ENCODE measurements at regions not wholly inside any gene's neighbourhood (a gene's known extent, or its start where the extent isn't known, plus 50 kb on each side); places are given as distances from the start of the nearest gene placed in this dataset.

DNA sequence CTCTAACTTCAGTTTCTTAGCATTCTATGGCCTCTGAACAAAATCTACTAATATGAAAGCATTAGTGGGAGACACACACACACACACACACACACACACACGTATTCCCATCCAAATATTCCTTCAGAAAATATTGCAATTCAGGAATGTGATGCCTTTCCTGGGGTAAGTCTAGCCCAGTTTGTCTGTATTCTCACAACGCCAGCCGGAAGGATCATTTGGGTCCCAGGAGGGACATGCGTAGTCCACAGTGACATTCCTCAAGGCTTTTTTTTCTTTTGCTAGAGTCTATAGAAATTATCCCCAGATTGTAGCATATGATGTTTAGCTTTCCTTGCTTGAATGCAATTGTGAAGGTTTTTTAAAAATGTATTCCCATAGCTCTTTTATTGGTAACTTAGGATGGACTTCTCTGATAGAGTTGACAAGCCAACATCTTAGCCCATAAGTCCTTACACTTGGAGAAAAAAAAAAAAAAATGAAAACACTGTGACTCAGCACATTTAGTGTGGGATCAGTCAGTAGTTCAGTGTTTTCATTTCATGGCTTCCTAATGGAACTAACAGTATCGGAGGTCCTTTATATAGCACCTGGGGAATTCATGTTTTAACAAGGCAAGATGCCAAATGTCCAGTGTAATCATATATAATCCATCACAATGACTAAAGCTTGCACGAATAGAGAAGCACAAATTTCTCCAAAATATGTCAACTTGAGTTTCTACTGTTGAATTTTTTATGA, 316.5 kb downstream of the DIRAS2 start:
- Histone ChIP-seq H3K79me2 (ENCODE audit: insufficient read depth, low read length) (no peaks in the 10 kb centered on the region), H3K27ac (ENCODE audit: low read depth, low read length) (no peak overlapping the region), H3K9ac (ENCODE audit: low read length) (no peak overlapping the region), H4K20me1 (ENCODE audit: low read depth, low read length) (no peaks in the 10 kb centered on the region), H3K4me3 (ENCODE audit: insufficient read depth, low read length, poor library complexity, severe bottlenecking) (no peak overlapping the region), H2AFZ (ENCODE audit: low read depth, low read length, severe bottlenecking) (no peak overlapping the region), H3K4me2 (ENCODE audit: low read depth, low read length, poor library complexity, severe bottlenecking) (no peak overlapping the region), H3F3A (ENCODE audit: insufficient read depth) (no peaks in the 10 kb centered on the region), H3K9me3 (ENCODE audit: insufficient read depth, low read length) (no peaks in the 10 kb centered on the region), H3K27me3 (ENCODE audit: low read length) (no peaks in the 10 kb centered on the region), H3K9me2 (replicated peaks; ENCODE audit: insufficient read depth, low read length) (no peaks in the 10 kb centered on the region), H3K36me3 (ENCODE audit: low read length) (no peaks in the 10 kb centered on the region)
- no peak for TF ChIP-seq EZH2phosphoT487 (conservative IDR thresholded peaks at IDR 0.05; ENCODE audit: low read length)
- TF ChIP-seq, protein P1, sequence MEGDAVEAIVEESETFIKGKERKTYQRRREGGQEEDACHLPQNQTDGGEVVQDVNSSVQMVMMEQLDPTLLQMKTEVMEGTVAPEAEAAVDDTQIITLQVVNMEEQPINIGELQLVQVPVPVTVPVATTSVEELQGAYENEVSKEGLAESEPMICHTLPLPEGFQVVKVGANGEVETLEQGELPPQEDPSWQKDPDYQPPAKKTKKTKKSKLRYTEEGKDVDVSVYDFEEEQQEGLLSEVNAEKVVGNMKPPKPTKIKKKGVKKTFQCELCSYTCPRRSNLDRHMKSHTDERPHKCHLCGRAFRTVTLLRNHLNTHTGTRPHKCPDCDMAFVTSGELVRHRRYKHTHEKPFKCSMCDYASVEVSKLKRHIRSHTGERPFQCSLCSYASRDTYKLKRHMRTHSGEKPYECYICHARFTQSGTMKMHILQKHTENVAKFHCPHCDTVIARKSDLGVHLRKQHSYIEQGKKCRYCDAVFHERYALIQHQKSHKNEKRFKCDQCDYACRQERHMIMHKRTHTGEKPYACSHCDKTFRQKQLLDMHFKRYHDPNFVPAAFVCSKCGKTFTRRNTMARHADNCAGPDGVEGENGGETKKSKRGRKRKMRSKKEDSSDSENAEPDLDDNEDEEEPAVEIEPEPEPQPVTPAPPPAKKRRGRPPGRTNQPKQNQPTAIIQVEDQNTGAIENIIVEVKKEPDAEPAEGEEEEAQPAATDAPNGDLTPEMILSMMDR (IDR thresholded peaks at IDR 0.05; ENCODE audit: insufficient read depth, low read length, poor library complexity, severe bottlenecking) = no peak

DNA sequence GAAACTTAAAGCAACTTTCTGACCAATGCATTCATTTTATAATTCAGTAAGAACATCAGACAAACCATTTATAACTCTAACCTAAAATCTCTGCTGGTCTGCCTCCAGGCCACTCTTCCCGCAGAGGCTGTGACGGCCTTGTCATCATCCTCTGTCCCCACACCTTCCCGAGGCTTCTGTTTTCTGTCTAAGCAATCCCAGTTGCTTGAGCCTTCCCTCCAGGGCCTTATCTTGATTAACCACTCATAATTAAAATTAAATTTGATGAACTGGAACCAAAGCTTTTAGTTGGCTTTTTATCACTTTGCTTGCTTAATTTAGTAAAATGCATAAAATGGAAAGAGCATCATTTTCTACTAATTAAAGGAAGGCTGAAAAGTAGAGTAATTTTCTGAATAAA, 312.4 kb downstream of the DIRAS2 start:
- TF ChIP-seq EZH2phosphoT487 (conservative IDR thresholded peaks at IDR 0.05; ENCODE audit: low read length) = no peak
- TF ChIP-seq, protein P1 (IDR thresholded peaks at IDR 0.05; ENCODE audit: insufficient read depth, low read length, poor library complexity, severe bottlenecking) = no peak

DNA sequence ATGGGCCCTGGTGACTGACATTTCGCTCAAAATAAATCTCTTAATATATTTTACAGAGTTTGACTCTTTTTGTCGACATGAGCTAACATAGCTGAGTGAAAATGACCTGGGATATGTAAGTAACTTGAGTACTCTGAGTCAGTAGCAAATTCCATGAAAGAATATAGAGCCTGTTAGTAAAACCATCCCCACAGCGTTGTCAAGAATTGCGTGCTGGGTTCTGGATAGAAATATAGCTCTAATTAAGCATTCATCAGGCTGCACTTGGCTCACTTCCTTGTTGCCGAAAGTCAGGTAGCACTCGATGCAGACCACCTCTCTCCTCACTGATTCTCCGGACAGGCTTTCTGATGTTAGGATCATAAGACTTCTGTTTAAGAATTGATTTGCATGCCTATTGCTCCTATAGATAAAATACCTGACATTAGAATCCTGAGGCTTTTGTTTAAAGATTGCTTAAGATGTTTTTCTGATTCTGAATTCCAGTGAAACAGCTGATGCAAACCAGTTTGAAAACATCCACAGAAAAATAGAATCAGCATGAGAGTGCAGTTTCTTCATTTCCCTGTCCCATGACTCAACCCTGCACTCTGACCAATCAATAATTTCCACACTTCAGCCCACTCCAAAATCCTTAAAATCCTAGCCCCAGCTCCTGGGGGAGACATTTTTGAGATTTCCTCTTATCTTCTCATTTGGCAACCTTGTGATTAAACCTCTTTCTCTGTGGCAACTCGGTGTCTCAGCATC, 310.6 kb downstream of the DIRAS2 start:
- Histone ChIP-seq H3K4me3 (ENCODE audit: insufficient read depth, low read length, poor library complexity, severe bottlenecking) (no peak overlapping the region), H3K27me3 (ENCODE audit: low read length) (peaks cover 4% of the 10 kb centered on the region; the same call in 1 of the 2 replicates), H3K9me2 (replicated peaks; ENCODE audit: insufficient read depth, low read length) (no peaks in the 10 kb centered on the region), H3F3A (ENCODE audit: insufficient read depth) (no peaks in the 10 kb centered on the region), H3K79me2 (ENCODE audit: insufficient read depth, low read length) (no peaks in the 10 kb centered on the region), H3K4me2 (ENCODE audit: low read depth, low read length, poor library complexity, severe bottlenecking) (no peak overlapping the region), H3K9me3 (ENCODE audit: insufficient read depth, low read length) (no peaks in the 10 kb centered on the region), H4K20me1 (ENCODE audit: low read depth, low read length) (no peaks in the 10 kb centered on the region), H3K36me3 (ENCODE audit: low read length) (no peaks in the 10 kb centered on the region), H2AFZ (ENCODE audit: low read depth, low read length, severe bottlenecking) (no peak overlapping the region), H3K9ac (ENCODE audit: low read length) (no peak overlapping the region), H3K27ac (ENCODE audit: low read depth, low read length) (no peak overlapping the region)
- TF ChIP-seq EZH2phosphoT487 (conservative IDR thresholded peaks at IDR 0.05; ENCODE audit: low read length) = no peak
- TF ChIP-seq, protein P1 (IDR thresholded peaks at IDR 0.05; ENCODE audit: insufficient read depth, low read length, poor library complexity, severe bottlenecking) = no peak

More for the DNA sequence above, 312.4 kb downstream of the DIRAS2 start:
- Histone ChIP-seq H3K4me3 (ENCODE audit: insufficient read depth, low read length, poor library complexity, severe bottlenecking) (no peak overlapping the region), H2AFZ (ENCODE audit: low read depth, low read length, severe bottlenecking) (no peak overlapping the region), H3K9me3 (ENCODE audit: insufficient read depth, low read length) (no peaks in the 10 kb centered on the region), H3K9me2 (replicated peaks; ENCODE audit: insufficient read depth, low read length) (no peaks in the 10 kb centered on the region), H3K27ac (ENCODE audit: low read depth, low read length) (no peak overlapping the region), H4K20me1 (ENCODE audit: low read depth, low read length) (no peaks in the 10 kb centered on the region), H3K4me2 (ENCODE audit: low read depth, low read length, poor library complexity, severe bottlenecking) (no peak overlapping the region), H3K79me2 (ENCODE audit: insufficient read depth, low read length) (no peaks in the 10 kb centered on the region), H3K36me3 (ENCODE audit: low read length) (no peaks in the 10 kb centered on the region), H3K9ac (ENCODE audit: low read length) (no peak overlapping the region), H3K27me3 (ENCODE audit: low read length) (no peaks in the 10 kb centered on the region), H3F3A (ENCODE audit: insufficient read depth) (no peaks in the 10 kb centered on the region)

Measured in SU-DHL-6 (cell line).